HG02642 (cell line): ENCODE measurements at regions not wholly inside any gene's neighbourhood (a gene's known extent, or its start where the extent isn't known, plus 50 kb on each side); places are given as distances from the start of the nearest gene placed in this dataset.

Source experiments
- ATAC-seq: cut with Tn5 transposase; IDR thresholded peaks from one replicate; pipeline ENCODE4 v1.9.1; 2021; ENCODE audit warnings: mild to moderate bottlenecking; ENCODE audit not compliant: unreplicated experiment, poor library complexity

GRCh38 chr2:34012715-34013302 lies 413.7 kb upstream of the FAM98A start:
- ATAC-seq = peak; percentile 77

- no peak for ATAC-seq
These were observed 412.6 kb upstream of the FAM98A start for GRCh38 chr2:34011684-34012083.

- ATAC-seq = no peak
These were observed 406.8 kb upstream of the FAM98A start for GRCh38 chr2:34005901-34006300.

- no peak for ATAC-seq
These were observed 405.8 kb upstream of the FAM98A start for GRCh38 chr2:34004936-34005335.

- no peak for ATAC-seq
These were observed 404.7 kb upstream of the FAM98A start for GRCh38 chr2:34003795-34004194.

- ATAC-seq = no peak
These were observed 402.5 kb upstream of the FAM98A start for GRCh38 chr2:34001557-34001956.

GRCh38 chr2:33984131-33984530 lies 385.0 kb upstream of the FAM98A start:
- no peak for ATAC-seq

GRCh38 chr2:33978471-33978870 lies 379.4 kb upstream of the FAM98A start:
- no peak for ATAC-seq

GRCh38 chr2:33975498-33975897 lies 376.4 kb upstream of the FAM98A start:
- no peak for ATAC-seq

- ATAC-seq = no peak
These were observed 368.0 kb upstream of the FAM98A start for GRCh38 chr2:33967103-33967502.

- ATAC-seq = no peak
These were observed 359.5 kb upstream of the FAM98A start for GRCh38 chr2:33958591-33958990.

GRCh38 chr2:33949371-33949770 lies 350.3 kb upstream of the FAM98A start:
- no peak for ATAC-seq

GRCh38 chr2:33946193-33946592 lies 347.1 kb upstream of the FAM98A start:
- ATAC-seq = no peak

- no peak for ATAC-seq
These were observed 334.1 kb upstream of the FAM98A start for GRCh38 chr2:33933203-33933602.

- no peak for ATAC-seq
These were observed 332.1 kb upstream of the FAM98A start for GRCh38 chr2:33931164-33931563.

GRCh38 chr2:33929467-33929866 lies 330.4 kb upstream of the FAM98A start:
- ATAC-seq = peak; percentile 90

GRCh38 chr2:33927756-33928155 lies 328.7 kb upstream of the FAM98A start:
- no peak for ATAC-seq

- no peak for ATAC-seq
These were observed 326.2 kb upstream of the FAM98A start for GRCh38 chr2:33925311-33925710.

- no peak for ATAC-seq
These were observed 325.6 kb upstream of the FAM98A start for GRCh38 chr2:33924586-33925169.

GRCh38 chr2:33917252-33917651 lies 318.2 kb upstream of the FAM98A start:
- no peak for ATAC-seq

- no peak for ATAC-seq
These were observed 314.0 kb upstream of the FAM98A start for GRCh38 chr2:33913071-33913616.

- ATAC-seq = no peak
These were observed 312.2 kb upstream of the FAM98A start for GRCh38 chr2:33911327-33911726.
